ENCODE measurements at regions not wholly inside any gene's neighbourhood (a gene's known extent, or its start where the extent isn't known, plus 50 kb on each side); places are given as distances from the start of the nearest gene placed in this dataset.

DNA sequence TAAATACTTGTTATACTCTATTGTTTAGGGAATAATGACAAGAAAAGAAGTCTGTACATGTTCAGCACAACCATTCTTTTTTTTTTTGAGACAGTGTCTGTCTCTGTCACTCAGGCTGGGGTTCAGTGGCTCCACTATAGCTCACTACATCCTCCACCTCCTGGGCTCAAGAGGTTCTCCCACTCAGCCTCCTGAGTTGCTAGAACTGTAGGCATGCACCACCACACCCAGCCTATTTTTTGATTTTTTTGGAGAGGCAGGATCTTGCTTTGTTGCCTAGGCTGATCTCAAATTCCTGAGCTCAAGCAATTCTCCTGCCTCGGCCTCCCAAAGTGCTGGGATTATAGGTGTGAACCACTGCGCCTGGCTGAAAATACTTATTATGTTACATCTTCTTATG lies 250.0 kb downstream of the MIAT start:
- DNase-seq (ENCODE audit: extremely low spot score in 2 of 2) = no peak
- Histone ChIP-seq H3K27me3 (no peaks in the 10 kb centered on the region), H3K36me3 (no peaks in the 10 kb centered on the region), H3K9me3 (no peaks in the 10 kb centered on the region), H3K4me3 (no peak overlapping the region), H3K27ac (no peak overlapping the region), H3K4me1 (no peaks in the 10 kb centered on the region)
- TF ChIP-seq, protein P1, sequence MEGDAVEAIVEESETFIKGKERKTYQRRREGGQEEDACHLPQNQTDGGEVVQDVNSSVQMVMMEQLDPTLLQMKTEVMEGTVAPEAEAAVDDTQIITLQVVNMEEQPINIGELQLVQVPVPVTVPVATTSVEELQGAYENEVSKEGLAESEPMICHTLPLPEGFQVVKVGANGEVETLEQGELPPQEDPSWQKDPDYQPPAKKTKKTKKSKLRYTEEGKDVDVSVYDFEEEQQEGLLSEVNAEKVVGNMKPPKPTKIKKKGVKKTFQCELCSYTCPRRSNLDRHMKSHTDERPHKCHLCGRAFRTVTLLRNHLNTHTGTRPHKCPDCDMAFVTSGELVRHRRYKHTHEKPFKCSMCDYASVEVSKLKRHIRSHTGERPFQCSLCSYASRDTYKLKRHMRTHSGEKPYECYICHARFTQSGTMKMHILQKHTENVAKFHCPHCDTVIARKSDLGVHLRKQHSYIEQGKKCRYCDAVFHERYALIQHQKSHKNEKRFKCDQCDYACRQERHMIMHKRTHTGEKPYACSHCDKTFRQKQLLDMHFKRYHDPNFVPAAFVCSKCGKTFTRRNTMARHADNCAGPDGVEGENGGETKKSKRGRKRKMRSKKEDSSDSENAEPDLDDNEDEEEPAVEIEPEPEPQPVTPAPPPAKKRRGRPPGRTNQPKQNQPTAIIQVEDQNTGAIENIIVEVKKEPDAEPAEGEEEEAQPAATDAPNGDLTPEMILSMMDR (IDR thresholded peaks at IDR 0.05) = no peak
- TF ChIP-seq POLR2AphosphoS5 (IDR thresholded peaks at IDR 0.05; ENCODE audit: insufficient read depth in 1 of 2, low read depth in 1 of 2) = no peak
- no peak for TF ChIP-seq POLR2A (IDR thresholded peaks at IDR 0.05)
- intact Hi-C loops (cut with DNase I) = no loop called here

DNA sequence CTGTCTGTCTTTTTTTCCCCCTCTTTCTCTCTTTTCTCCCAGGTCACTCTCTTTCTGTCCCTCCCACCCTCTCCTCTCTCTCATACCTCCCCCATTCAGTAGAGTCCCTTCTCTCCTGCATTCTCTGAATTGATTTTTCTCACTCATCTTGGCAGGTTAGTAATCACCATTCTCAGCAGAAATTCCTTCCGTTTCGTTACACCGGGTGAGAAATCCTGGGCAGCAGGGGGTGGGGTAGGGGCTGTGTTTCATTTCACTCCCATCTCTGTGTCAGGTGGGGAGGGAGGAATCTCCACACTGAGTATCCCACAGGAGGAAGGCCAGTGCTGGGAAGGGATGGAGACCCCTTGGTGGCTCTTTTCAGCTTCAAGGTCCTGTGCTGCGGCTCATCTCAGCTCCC lies 253.5 kb downstream of the MIAT start:
- intact Hi-C loops (cut with DNase I) = no loop called here
- Histone ChIP-seq H3K4me1 (no peaks in the 10 kb centered on the region), H3K36me3 (no peaks in the 10 kb centered on the region), H3K27me3 (peaks cover 5% of the 10 kb centered on the region), H3K9me3 (no peaks in the 10 kb centered on the region), H3K4me3 (no peak overlapping the region), H3K27ac (no peak overlapping the region)
- TF ChIP-seq, protein P1 (IDR thresholded peaks at IDR 0.05) = no peak
- TF ChIP-seq POLR2A (IDR thresholded peaks at IDR 0.05) (no peak), POLR2AphosphoS5 (IDR thresholded peaks at IDR 0.05; ENCODE audit: insufficient read depth in 1 of 2, low read depth in 1 of 2) (no peak)
- no peak for DNase-seq (ENCODE audit: extremely low spot score in 2 of 2)

DNA sequence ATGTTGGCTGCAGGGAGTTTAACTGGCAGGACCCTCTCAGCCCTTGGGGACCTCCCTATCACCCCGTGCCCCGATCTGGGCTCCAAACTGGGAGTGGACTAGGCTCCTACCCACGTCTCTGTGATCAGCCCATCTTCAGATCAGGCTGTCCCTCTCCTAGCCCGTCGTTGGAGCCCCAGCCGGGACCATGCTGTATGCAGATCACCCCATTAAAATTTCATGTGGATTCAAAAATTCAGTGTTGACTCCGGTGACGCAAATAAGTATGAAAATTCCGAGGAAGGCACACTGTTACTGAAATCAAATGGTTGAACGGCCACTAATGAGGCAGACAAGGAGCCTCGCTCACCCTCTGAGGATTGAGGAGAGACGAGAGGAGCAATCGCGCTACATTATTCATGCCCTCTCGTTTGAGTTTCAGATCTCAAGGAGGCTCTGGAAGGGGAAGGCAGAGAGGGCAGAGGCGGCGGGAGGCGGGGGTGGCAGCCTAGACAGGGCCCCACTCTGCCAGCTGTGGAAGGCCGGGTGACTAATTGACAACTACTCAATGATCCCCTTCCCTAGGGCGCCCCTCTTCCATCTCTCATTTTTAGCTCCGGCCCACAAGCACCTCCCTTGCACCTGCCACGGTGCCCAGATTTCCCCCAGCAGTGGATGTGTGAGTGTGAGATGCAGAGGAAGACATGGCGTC lies 255.4 kb downstream of the MIAT start:
- H3K27ac ChIP-seq = no peak overlapping the region
- TF ChIP-seq, protein P1 (IDR thresholded peaks at IDR 0.05) = no peak
- TF ChIP-seq POLR2A (IDR thresholded peaks at IDR 0.05) (no peak), POLR2AphosphoS5 (IDR thresholded peaks at IDR 0.05; ENCODE audit: insufficient read depth in 1 of 2, low read depth in 1 of 2) (no peak)
- no peak overlapping the region for H3K4me3 ChIP-seq
- intact Hi-C loops (cut with DNase I) = no loop called here
- H3K27me3 ChIP-seq = peaks cover 5% of the 10 kb centered on the region
- no peaks in the 10 kb centered on the region for H3K9me3 ChIP-seq
- no peaks in the 10 kb centered on the region for H3K4me1 ChIP-seq
- no peaks in the 10 kb centered on the region for H3K36me3 ChIP-seq
- no peak for DNase-seq (ENCODE audit: extremely low spot score in 2 of 2)

DNA sequence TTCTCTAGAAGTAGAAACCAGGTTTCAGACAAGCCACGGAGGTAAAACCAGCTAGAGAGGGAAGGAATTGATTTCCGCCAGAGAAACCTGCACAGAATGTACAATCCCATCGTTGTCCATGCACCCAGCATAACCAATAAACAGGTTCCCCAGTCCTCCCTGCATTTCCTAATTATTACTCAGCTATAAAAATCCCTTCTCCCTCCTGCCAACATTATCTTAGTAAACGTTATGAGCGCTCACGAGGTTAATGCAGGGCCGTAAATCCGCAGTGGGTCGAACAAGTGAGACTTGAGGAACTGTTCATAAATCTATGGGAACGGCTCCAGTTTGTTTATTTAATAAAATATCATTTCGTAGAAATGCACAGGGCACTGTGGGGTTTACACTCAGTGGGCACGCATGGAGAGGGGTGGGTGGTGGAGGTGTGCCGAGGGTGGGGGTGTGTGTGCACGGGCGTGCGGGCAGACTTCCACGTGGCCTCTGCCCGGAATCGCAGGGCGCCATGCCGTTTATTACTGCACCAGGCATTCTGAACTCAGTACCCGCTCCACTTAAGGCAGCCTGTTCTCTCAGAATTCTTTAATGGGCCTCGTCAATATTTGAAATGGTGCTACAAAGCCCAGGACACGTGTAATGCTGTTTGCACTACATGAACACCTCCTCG lies 257.3 kb downstream of the MIAT start:
- no peaks in the 10 kb centered on the region for H3K36me3 ChIP-seq
- intact Hi-C loops (cut with DNase I) = no loop called here
- no peaks in the 10 kb centered on the region for H3K9me3 ChIP-seq
- no peak overlapping the region for H3K27ac ChIP-seq
- TF ChIP-seq POLR2A (IDR thresholded peaks at IDR 0.05) = no peak
- TF ChIP-seq, protein P1 (IDR thresholded peaks at IDR 0.05) = no peak
- TF ChIP-seq POLR2AphosphoS5 (IDR thresholded peaks at IDR 0.05; ENCODE audit: insufficient read depth in 1 of 2, low read depth in 1 of 2) = no peak
- no peak for DNase-seq (ENCODE audit: extremely low spot score in 2 of 2)
- no peak overlapping the region for H3K4me3 ChIP-seq
- H3K27me3 ChIP-seq = peaks cover 5% of the 10 kb centered on the region
- H3K4me1 ChIP-seq = no peaks in the 10 kb centered on the region

DNA sequence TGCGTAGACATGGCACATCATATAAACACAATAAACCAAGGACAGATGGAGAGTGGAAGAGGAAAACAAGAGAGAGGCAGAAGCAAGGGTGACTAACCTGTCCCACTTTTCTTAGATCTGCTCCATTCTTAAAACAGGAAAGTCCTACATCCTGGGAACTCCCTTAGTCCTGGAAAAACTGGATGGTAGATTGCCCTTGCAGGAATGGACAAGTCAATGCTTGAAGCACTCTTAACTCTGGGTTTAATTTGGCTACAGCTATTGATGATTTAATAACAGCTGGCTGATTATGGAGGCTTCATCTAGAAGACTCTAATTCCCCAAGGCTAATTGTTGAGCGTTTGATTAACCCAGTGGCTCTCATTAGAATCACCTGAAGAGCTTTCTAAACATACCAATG lies 258.8 kb downstream of the MIAT start:
- intact Hi-C loops (cut with DNase I) = no loop called here
- H3K27ac ChIP-seq = no peak overlapping the region
- H3K9me3 ChIP-seq = no peaks in the 10 kb centered on the region
- H3K27me3 ChIP-seq = peaks cover 5% of the 10 kb centered on the region
- DNase-seq (ENCODE audit: extremely low spot score in 2 of 2) = no peak
- no peak overlapping the region for H3K4me3 ChIP-seq
- H3K36me3 ChIP-seq = no peaks in the 10 kb centered on the region
- TF ChIP-seq POLR2A (IDR thresholded peaks at IDR 0.05) (no peak), POLR2AphosphoS5 (IDR thresholded peaks at IDR 0.05; ENCODE audit: insufficient read depth in 1 of 2, low read depth in 1 of 2) (no peak)
- TF ChIP-seq, protein P1 (IDR thresholded peaks at IDR 0.05) = no peak
- no peaks in the 10 kb centered on the region for H3K4me1 ChIP-seq

All from vagina (tissue), 2 donors.